ENCODE measurements at regions not wholly inside any gene's neighbourhood (a gene's known extent, or its start where the extent isn't known, plus 50 kb on each side); places are given as distances from the start of the nearest gene placed in this dataset.

GRCh38 chr6:144730088-144730645 lies 445.0 kb downstream of the UTRN start:
- Histone ChIP-seq H3K9ac (ENCODE audit: low read depth, low read length) (no peak overlapping the region), H3K9me3 (ENCODE audit: insufficient read depth, low read depth, low read length) (no peaks in the 10 kb centered on the region), H3K4me1 (ENCODE audit: insufficient read depth, low read length) (peaks cover 27% of the 10 kb centered on the region), H3K4me3 (ENCODE audit: low read length) (no peak overlapping the region), H3K27me3 (ENCODE audit: insufficient read depth, low read length) (no peaks in the 10 kb centered on the region), H3K36me3 (ENCODE audit: insufficient read depth, low read depth, low read length) (peaks cover 17% of the 10 kb centered on the region; the same call in 1 of the 2 replicates), H3K27ac (ENCODE audit: low read length) (no peak overlapping the region)

GRCh38 chr6:144731229-144731628 lies 446.1 kb downstream of the UTRN start:
- no peak overlapping the region for H3K27ac ChIP-seq (ENCODE audit: low read length)
- no peak overlapping the region for H3K9ac ChIP-seq (ENCODE audit: low read depth, low read length)
- no peaks in the 10 kb centered on the region for H3K27me3 ChIP-seq (ENCODE audit: insufficient read depth, low read length)
- H3K4me3 ChIP-seq (ENCODE audit: low read length) = no peak overlapping the region
- H3K9me3 ChIP-seq (ENCODE audit: insufficient read depth, low read depth, low read length) = no peaks in the 10 kb centered on the region
- H3K4me1 ChIP-seq (ENCODE audit: insufficient read depth, low read length) = peaks cover 17% of the 10 kb centered on the region
- H3K36me3 ChIP-seq (ENCODE audit: insufficient read depth, low read depth, low read length) = peaks cover 17% of the 10 kb centered on the region; the same call in 1 of the 2 replicates

- H3K9ac ChIP-seq (ENCODE audit: low read depth, low read length) = no peak overlapping the region
- no peaks in the 10 kb centered on the region for H3K27me3 ChIP-seq (ENCODE audit: insufficient read depth, low read length)
- peaks cover 10% of the 10 kb centered on the region; the same call in 1 of the 2 replicates for H3K36me3 ChIP-seq (ENCODE audit: insufficient read depth, low read depth, low read length)
- H3K27ac ChIP-seq (ENCODE audit: low read length) = no peak overlapping the region
- no peaks in the 10 kb centered on the region for H3K9me3 ChIP-seq (ENCODE audit: insufficient read depth, low read depth, low read length)
- H3K4me3 ChIP-seq (ENCODE audit: low read length) = no peak overlapping the region
- no peaks in the 10 kb centered on the region for H3K4me1 ChIP-seq (ENCODE audit: insufficient read depth, low read length)
Measured at GRCh38 chr6:144736763-144737162, 451.6 kb downstream of the UTRN start.

GRCh38 chr6:144737998-144738397 lies 452.9 kb downstream of the UTRN start:
- no peak overlapping the region for H3K4me3 ChIP-seq (ENCODE audit: low read length)
- peaks cover 9% of the 10 kb centered on the region; the same call in 1 of the 2 replicates for H3K36me3 ChIP-seq (ENCODE audit: insufficient read depth, low read depth, low read length)
- no peak overlapping the region for H3K27ac ChIP-seq (ENCODE audit: low read length)
- no peak overlapping the region for H3K9ac ChIP-seq (ENCODE audit: low read depth, low read length)
- H3K27me3 ChIP-seq (ENCODE audit: insufficient read depth, low read length) = no peaks in the 10 kb centered on the region
- H3K4me1 ChIP-seq (ENCODE audit: insufficient read depth, low read length) = no peaks in the 10 kb centered on the region
- no peaks in the 10 kb centered on the region for H3K9me3 ChIP-seq (ENCODE audit: insufficient read depth, low read depth, low read length)

GRCh38 chr6:144739873-144740272 lies 454.7 kb downstream of the UTRN start:
- Histone ChIP-seq H3K4me3 (ENCODE audit: low read length) (no peak overlapping the region), H3K27ac (ENCODE audit: low read length) (no peak overlapping the region), H3K9ac (ENCODE audit: low read depth, low read length) (no peak overlapping the region), H3K9me3 (ENCODE audit: insufficient read depth, low read depth, low read length) (no peaks in the 10 kb centered on the region), H3K4me1 (ENCODE audit: insufficient read depth, low read length) (peaks cover 4% of the 10 kb centered on the region; the same call in 1 of the 2 replicates), H3K27me3 (ENCODE audit: insufficient read depth, low read length) (no peaks in the 10 kb centered on the region), H3K36me3 (ENCODE audit: insufficient read depth, low read depth, low read length) (no peaks in the 10 kb centered on the region)

GRCh38 chr6:144741659-144742058 lies 456.5 kb downstream of the UTRN start:
- H3K9ac ChIP-seq (ENCODE audit: low read depth, low read length) = no peak overlapping the region
- no peaks in the 10 kb centered on the region for H3K27me3 ChIP-seq (ENCODE audit: insufficient read depth, low read length)
- H3K4me1 ChIP-seq (ENCODE audit: insufficient read depth, low read length) = peaks cover 12% of the 10 kb centered on the region; the same call in 1 of the 2 replicates
- H3K4me3 ChIP-seq (ENCODE audit: low read length) = no peak overlapping the region
- H3K9me3 ChIP-seq (ENCODE audit: insufficient read depth, low read depth, low read length) = no peaks in the 10 kb centered on the region
- H3K27ac ChIP-seq (ENCODE audit: low read length) = no peak overlapping the region
- H3K36me3 ChIP-seq (ENCODE audit: insufficient read depth, low read depth, low read length) = no peaks in the 10 kb centered on the region

- H3K27me3 ChIP-seq (ENCODE audit: insufficient read depth, low read length) = no peaks in the 10 kb centered on the region
- H3K4me3 ChIP-seq (ENCODE audit: low read length) = no peak overlapping the region
- no peak overlapping the region for H3K9ac ChIP-seq (ENCODE audit: low read depth, low read length)
- H3K27ac ChIP-seq (ENCODE audit: low read length) = no peak overlapping the region
- peaks cover 12% of the 10 kb centered on the region; the same call in 1 of the 2 replicates for H3K4me1 ChIP-seq (ENCODE audit: insufficient read depth, low read length)
- H3K36me3 ChIP-seq (ENCODE audit: insufficient read depth, low read depth, low read length) = no peaks in the 10 kb centered on the region
- no peaks in the 10 kb centered on the region for H3K9me3 ChIP-seq (ENCODE audit: insufficient read depth, low read depth, low read length)
Measured at GRCh38 chr6:144742779-144743178, 457.6 kb downstream of the UTRN start.

- Histone ChIP-seq H3K4me1 (ENCODE audit: insufficient read depth, low read length) (peaks cover 12% of the 10 kb centered on the region; the same call in 1 of the 2 replicates), H3K4me3 (ENCODE audit: low read length) (peak overlapping the region; percentile 23; the same call in 1 of the 2 replicates), H3K27me3 (ENCODE audit: insufficient read depth, low read length) (no peaks in the 10 kb centered on the region), H3K27ac (ENCODE audit: low read length) (no peak overlapping the region), H3K9ac (ENCODE audit: low read depth, low read length) (no peak overlapping the region), H3K9me3 (ENCODE audit: insufficient read depth, low read depth, low read length) (no peaks in the 10 kb centered on the region), H3K36me3 (ENCODE audit: insufficient read depth, low read depth, low read length) (no peaks in the 10 kb centered on the region)
Measured at GRCh38 chr6:144744720-144745119, 459.6 kb downstream of the UTRN start.

GRCh38 chr6:144745439-144745838 lies 460.3 kb downstream of the UTRN start:
- Histone ChIP-seq H3K36me3 (ENCODE audit: insufficient read depth, low read depth, low read length) (no peaks in the 10 kb centered on the region), H3K4me3 (ENCODE audit: low read length) (no peak overlapping the region), H3K9ac (ENCODE audit: low read depth, low read length) (no peak overlapping the region), H3K4me1 (ENCODE audit: insufficient read depth, low read length) (peaks cover 12% of the 10 kb centered on the region; the same call in 1 of the 2 replicates), H3K27me3 (ENCODE audit: insufficient read depth, low read length) (no peaks in the 10 kb centered on the region), H3K9me3 (ENCODE audit: insufficient read depth, low read depth, low read length) (no peaks in the 10 kb centered on the region), H3K27ac (ENCODE audit: low read length) (no peak overlapping the region)

- Histone ChIP-seq H3K27me3 (ENCODE audit: insufficient read depth, low read length) (no peaks in the 10 kb centered on the region), H3K36me3 (ENCODE audit: insufficient read depth, low read depth, low read length) (no peaks in the 10 kb centered on the region; the same call in 1 of the 2 replicates), H3K9me3 (ENCODE audit: insufficient read depth, low read depth, low read length) (no peaks in the 10 kb centered on the region), H3K4me3 (ENCODE audit: low read length) (no peak overlapping the region), H3K4me1 (ENCODE audit: insufficient read depth, low read length) (peaks cover 12% of the 10 kb centered on the region; the same call in 1 of the 2 replicates), H3K27ac (ENCODE audit: low read length) (no peak overlapping the region), H3K9ac (ENCODE audit: low read depth, low read length) (no peak overlapping the region)
Measured at GRCh38 chr6:144746902-144747469, 461.9 kb downstream of the UTRN start.

GRCh38 chr6:144749263-144749662 lies 464.1 kb downstream of the UTRN start:
- Histone ChIP-seq H3K27me3 (ENCODE audit: insufficient read depth, low read length) (no peaks in the 10 kb centered on the region), H3K9me3 (ENCODE audit: insufficient read depth, low read depth, low read length) (no peaks in the 10 kb centered on the region), H3K4me1 (ENCODE audit: insufficient read depth, low read length) (peaks cover 12% of the 10 kb centered on the region; the same call in 1 of the 2 replicates), H3K9ac (ENCODE audit: low read depth, low read length) (no peak overlapping the region), H3K27ac (ENCODE audit: low read length) (no peak overlapping the region), H3K36me3 (ENCODE audit: insufficient read depth, low read depth, low read length) (peaks cover 6% of the 10 kb centered on the region; the same call in 1 of the 2 replicates), H3K4me3 (ENCODE audit: low read length) (no peak overlapping the region)

GRCh38 chr6:144753023-144753705 lies 468.0 kb downstream of the UTRN start:
- H3K36me3 ChIP-seq (ENCODE audit: insufficient read depth, low read depth, low read length) = peaks cover 11% of the 10 kb centered on the region
- no peak overlapping the region for H3K27ac ChIP-seq (ENCODE audit: low read length)
- H3K9me3 ChIP-seq (ENCODE audit: insufficient read depth, low read depth, low read length) = no peaks in the 10 kb centered on the region
- H3K4me1 ChIP-seq (ENCODE audit: insufficient read depth, low read length) = no peaks in the 10 kb centered on the region; the same call in 1 of the 2 replicates
- no peaks in the 10 kb centered on the region for H3K27me3 ChIP-seq (ENCODE audit: insufficient read depth, low read length)
- no peak overlapping the region for H3K9ac ChIP-seq (ENCODE audit: low read depth, low read length)
- H3K4me3 ChIP-seq (ENCODE audit: low read length) = no peak overlapping the region

Data from iPS-20b (cell line).